ENCODE measurements at regions not wholly inside any gene's neighbourhood (a gene's known extent, or its start where the extent isn't known, plus 50 kb on each side); places are given as distances from the start of the nearest gene placed in this dataset.
"Not testable (repeated sequence)": the region's sequence is repeated elsewhere in the genome, so short reads cannot be mapped to it uniquely, and the experiment has no call there.

- DNase-seq = no peak
- H3K27me3 Mint-ChIP-seq = peaks cover 10% of the 10 kb centered on the region
- H3K9me3 Mint-ChIP-seq = peaks cover 6% of the 10 kb centered on the region
- CTCF ChIA-PET = no interaction called here
- H3K4me1 Mint-ChIP-seq (ENCODE audit: low read depth) = no peaks in the 10 kb centered on the region
- POLR2A ChIA-PET = no interaction called here
- H3K4me3 Mint-ChIP-seq = no peak overlapping the region
- H3K36me3 Mint-ChIP-seq = no peaks in the 10 kb centered on the region
- intact Hi-C loops (cut with micrococcal nuclease) = no loop called here
- H3K27ac Mint-ChIP-seq = no peak overlapping the region
Observed at GRCh38 chr22:33126881-33127280, 68.7 kb upstream of the SYN3 start.

GRCh38 chr22:33124471-33124870, 66.3 kb upstream of the SYN3 start:
- Mint-ChIP-seq H3K36me3 (no peaks in the 10 kb centered on the region), H3K9me3 (no peaks in the 10 kb centered on the region), H3K4me3 (no peak overlapping the region), H3K4me1 (ENCODE audit: low read depth) (no peaks in the 10 kb centered on the region), H3K27ac (no peak overlapping the region), H3K27me3 (peaks cover 10% of the 10 kb centered on the region)
- no peak for DNase-seq
- ChIA-PET POLR2A (no interaction called here), CTCF (no interaction called here)
- intact Hi-C loops (cut with micrococcal nuclease) = no loop called here

GRCh38 chr22:33122439-33122838, 64.3 kb upstream of the SYN3 start:
- H3K9me3 Mint-ChIP-seq; intact Hi-C loops (cut with micrococcal nuclease); H3K27ac Mint-ChIP-seq; H3K36me3 Mint-ChIP-seq; CTCF ChIA-PET; H3K4me3 Mint-ChIP-seq; H3K4me1 Mint-ChIP-seq (ENCODE audit: low read depth); DNase-seq; POLR2A ChIA-PET: not testable (repeated sequence)
- peaks cover 10% of the 10 kb centered on the region for H3K27me3 Mint-ChIP-seq

GRCh38 chr22:33119044-33119443, 60.9 kb upstream of the SYN3 start:
- ChIA-PET POLR2A (no interaction called here), CTCF (no interaction called here)
- H3K9me3 Mint-ChIP-seq = no peaks in the 10 kb centered on the region

DNA sequence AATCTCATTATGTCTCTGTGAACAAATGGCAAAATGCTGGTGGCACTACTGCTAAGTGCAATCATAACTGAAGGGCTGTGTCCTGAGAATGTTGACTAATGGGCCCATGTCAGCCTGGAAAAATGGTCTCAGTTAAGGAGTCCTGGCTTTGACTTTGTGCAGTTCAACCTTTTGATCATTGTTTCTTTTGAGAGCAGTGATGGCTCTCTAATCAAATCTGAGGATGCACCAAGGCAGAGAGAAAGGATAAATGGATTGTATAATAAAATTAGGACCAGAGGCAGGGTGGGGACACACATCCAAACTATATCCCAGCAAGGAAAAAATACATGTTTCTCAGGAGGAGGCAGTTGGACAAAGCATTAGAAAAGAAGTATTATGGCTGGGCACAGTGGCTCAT, 59.6 kb upstream of the SYN3 start:
- CTCF ChIA-PET = no interaction called here
- H3K4me1 Mint-ChIP-seq (ENCODE audit: low read depth) = no peaks in the 10 kb centered on the region
- POLR2A ChIA-PET = no interaction called here
- H3K36me3 Mint-ChIP-seq = no peaks in the 10 kb centered on the region
- no peak overlapping the region for H3K27ac Mint-ChIP-seq
- H3K27me3 Mint-ChIP-seq = no peaks in the 10 kb centered on the region
- intact Hi-C loops (cut with micrococcal nuclease) = no loop called here
- DNase-seq = no peak
- H3K9me3 Mint-ChIP-seq = no peaks in the 10 kb centered on the region
- no peak overlapping the region for H3K4me3 Mint-ChIP-seq

More at GRCh38 chr22:33119044-33119443, 60.9 kb upstream of the SYN3 start:
- H3K4me3 Mint-ChIP-seq = no peak overlapping the region
- no peak overlapping the region for H3K27ac Mint-ChIP-seq
- H3K27me3 Mint-ChIP-seq = peaks cover 2% of the 10 kb centered on the region
- no peaks in the 10 kb centered on the region for H3K4me1 Mint-ChIP-seq (ENCODE audit: low read depth)
- intact Hi-C loops (cut with micrococcal nuclease) = no loop called here
- DNase-seq = no peak
- no peaks in the 10 kb centered on the region for H3K36me3 Mint-ChIP-seq

GRCh38 chr22:33116841-33117547, 58.8 kb upstream of the SYN3 start:
- no peak overlapping the region for H3K27ac Mint-ChIP-seq
- intact Hi-C loops (cut with micrococcal nuclease) = no loop called here
- ChIA-PET CTCF (no interaction called here), POLR2A (no interaction called here)
- no peak overlapping the region for H3K4me3 Mint-ChIP-seq
- no peaks in the 10 kb centered on the region for H3K4me1 Mint-ChIP-seq (ENCODE audit: low read depth)
- no peaks in the 10 kb centered on the region for H3K36me3 Mint-ChIP-seq
- no peak for DNase-seq
- H3K27me3 Mint-ChIP-seq = no peaks in the 10 kb centered on the region
- H3K9me3 Mint-ChIP-seq = no peaks in the 10 kb centered on the region

DNA sequence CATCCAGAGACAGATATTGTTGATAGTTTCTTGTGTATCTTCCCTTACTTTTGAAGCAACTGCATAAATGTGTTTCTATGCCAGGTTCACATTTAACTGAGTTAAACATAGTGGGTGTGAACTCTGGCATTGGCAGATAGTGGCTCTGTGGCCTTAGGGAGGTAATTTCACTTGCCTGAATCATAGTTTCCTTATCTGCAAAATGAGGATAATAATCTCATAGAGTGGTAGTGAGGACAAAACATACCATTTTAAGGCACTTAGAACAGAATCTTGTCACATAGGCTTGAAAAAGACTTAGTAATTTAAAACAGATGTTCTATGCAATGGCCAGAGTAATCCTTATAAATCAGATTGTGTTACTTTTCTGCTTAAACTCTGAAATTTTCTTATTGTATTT, 56.4 kb upstream of the SYN3 start:
- H3K27ac Mint-ChIP-seq = no peak overlapping the region
- no peaks in the 10 kb centered on the region for H3K4me1 Mint-ChIP-seq (ENCODE audit: low read depth)
- CTCF ChIA-PET = no interaction called here
- DNase-seq = no peak
- H3K36me3 Mint-ChIP-seq = no peaks in the 10 kb centered on the region
- intact Hi-C loops (cut with micrococcal nuclease) = no loop called here
- H3K4me3 Mint-ChIP-seq = no peak overlapping the region
- no peaks in the 10 kb centered on the region for H3K27me3 Mint-ChIP-seq
- POLR2A ChIA-PET = no interaction called here
- no peaks in the 10 kb centered on the region for H3K9me3 Mint-ChIP-seq

DNA sequence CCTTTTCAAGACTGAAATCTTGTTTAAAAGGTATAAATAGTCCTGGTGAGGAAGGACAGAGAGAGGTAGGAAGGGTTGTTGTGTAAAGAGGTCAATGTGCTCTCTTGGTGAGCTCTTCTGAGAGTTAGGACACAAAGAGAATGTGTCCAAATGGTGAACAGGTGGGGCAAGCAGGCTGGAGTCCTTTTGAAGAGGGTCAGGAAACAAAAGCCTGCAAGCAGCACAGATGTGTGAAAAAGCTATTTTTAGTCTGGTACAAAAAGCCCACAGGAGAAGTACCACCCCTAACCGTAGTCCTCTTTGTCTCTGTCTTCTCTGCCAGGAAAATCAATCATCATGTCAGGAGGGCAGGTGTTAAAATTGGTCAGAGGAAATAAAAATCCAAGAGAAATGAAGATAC, 54.4 kb upstream of the SYN3 start:
- Mint-ChIP-seq H3K9me3 (no peaks in the 10 kb centered on the region), H3K4me3 (no peak overlapping the region), H3K4me1 (ENCODE audit: low read depth) (no peaks in the 10 kb centered on the region), H3K27me3 (no peaks in the 10 kb centered on the region), H3K27ac (no peak overlapping the region), H3K36me3 (no peaks in the 10 kb centered on the region)
- DNase-seq = no peak
- ChIA-PET POLR2A (no interaction called here), CTCF (no interaction called here)
- intact Hi-C loops (cut with micrococcal nuclease) = no loop called here

DNA sequence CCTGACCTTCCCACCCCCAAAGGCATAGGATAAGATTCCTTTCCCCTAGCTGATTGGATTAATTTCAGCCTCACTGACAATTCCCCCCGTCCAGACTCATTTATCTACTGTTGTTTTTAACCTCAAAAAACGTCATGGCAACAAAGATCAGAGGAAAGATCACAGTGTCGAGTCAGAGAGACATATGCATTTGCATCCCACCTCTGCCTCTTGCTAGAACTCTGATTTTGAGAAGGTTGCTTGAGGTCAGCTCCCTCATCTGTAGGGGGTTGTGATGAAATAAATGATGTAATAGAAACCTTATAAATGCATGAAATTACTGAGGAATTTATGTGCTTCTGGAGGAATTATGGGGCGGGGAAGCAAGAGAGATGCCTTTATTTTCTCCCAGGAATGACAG, 53.3 kb upstream of the SYN3 start:
- Mint-ChIP-seq H3K4me1 (ENCODE audit: low read depth) (no peaks in the 10 kb centered on the region), H3K9me3 (no peaks in the 10 kb centered on the region), H3K4me3 (no peak overlapping the region), H3K27me3 (no peaks in the 10 kb centered on the region), H3K27ac (no peak overlapping the region), H3K36me3 (no peaks in the 10 kb centered on the region)
- DNase-seq = no peak
- ChIA-PET CTCF (no interaction called here), POLR2A (no interaction called here)
- intact Hi-C loops (cut with micrococcal nuclease) = no loop called here

DNA sequence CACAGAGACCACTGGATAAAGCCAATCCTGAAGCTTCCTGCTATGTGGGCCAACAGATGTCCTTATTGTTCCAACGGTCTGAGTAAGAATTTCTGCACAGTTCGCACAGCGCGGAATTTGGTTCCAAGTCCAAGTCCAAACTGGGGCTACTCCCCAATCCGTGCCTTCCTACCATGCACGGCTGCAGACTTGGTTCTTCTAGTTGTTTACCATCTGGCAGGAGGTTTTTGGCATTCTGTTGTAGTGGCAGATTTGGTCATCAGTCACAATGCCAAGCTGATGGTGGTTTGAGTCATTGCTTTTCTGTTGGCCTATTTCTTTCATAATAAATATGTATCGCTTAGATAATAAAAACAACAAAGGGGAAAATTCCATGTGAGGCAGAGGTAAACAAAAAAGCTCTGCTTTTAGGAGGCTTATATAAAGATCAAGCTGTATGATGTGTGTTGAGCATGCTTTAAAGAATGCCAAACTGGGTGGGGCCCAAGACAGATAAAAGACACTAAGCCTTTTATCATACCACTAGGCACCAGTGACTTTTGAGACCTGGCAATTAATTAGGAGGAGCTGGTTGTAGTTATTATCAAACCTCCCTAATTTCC, 52.5 kb upstream of the SYN3 start:
- intact Hi-C loops (cut with micrococcal nuclease) = no loop called here
- POLR2A ChIA-PET = no interaction called here
- no peaks in the 10 kb centered on the region for H3K27me3 Mint-ChIP-seq
- CTCF ChIA-PET = no interaction called here
- no peaks in the 10 kb centered on the region for H3K4me1 Mint-ChIP-seq (ENCODE audit: low read depth)
- no peaks in the 10 kb centered on the region for H3K9me3 Mint-ChIP-seq
- no peak overlapping the region for H3K4me3 Mint-ChIP-seq
- no peaks in the 10 kb centered on the region for H3K36me3 Mint-ChIP-seq
- H3K27ac Mint-ChIP-seq = no peak overlapping the region
- no peak for DNase-seq

DNA sequence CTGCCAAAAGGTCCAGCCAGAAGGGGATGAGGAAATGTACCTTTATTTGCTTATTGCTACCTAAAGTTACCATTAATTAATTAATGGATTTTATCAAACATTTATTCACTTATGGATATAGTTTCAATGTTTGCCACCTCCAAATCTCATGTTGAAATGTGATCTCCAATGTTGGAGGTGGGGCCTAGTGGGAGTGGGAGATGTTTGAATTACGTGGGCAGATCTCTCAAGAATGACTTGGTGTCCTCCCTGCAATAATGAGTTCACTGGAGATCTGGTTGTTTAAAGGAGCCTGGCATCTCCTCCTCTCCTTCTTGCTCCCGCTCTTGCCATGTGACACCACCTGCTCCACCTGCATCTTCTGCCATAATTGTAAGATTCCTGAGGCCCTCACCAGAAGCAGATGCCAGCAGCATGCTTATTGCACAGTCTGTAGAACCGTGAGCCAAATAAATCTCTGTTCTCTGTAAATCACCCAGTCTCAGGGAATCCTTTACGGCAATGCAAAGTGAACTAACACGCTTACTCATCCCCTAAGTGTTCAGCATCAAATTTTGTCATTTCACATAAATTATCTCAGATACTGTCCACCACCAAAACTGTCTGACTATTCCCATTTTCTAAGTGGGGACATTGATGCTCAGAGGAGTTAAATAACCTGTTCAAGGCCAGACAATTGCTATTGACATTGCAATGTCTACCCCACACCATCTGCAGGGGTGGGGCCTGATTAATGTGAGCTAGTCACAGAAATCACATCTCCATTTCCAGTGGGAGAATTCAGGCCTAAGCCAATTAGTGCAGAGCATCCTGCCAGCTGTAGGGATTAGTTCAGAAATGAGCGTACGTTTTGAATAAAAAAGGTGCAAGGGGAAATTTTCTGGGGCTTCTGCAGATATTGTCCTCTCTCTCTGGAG, 51.6 kb upstream of the SYN3 start:
- H3K4me1 Mint-ChIP-seq (ENCODE audit: low read depth) = no peaks in the 10 kb centered on the region
- no peak overlapping the region for H3K4me3 Mint-ChIP-seq
- no peaks in the 10 kb centered on the region for H3K27me3 Mint-ChIP-seq
- H3K36me3 Mint-ChIP-seq = no peaks in the 10 kb centered on the region
- no peak overlapping the region for H3K27ac Mint-ChIP-seq
- DNase-seq = no peak
- H3K9me3 Mint-ChIP-seq = no peaks in the 10 kb centered on the region
- intact Hi-C loops (cut with micrococcal nuclease) = no loop called here
- ChIA-PET POLR2A (no interaction called here), CTCF (no interaction called here)

- no peak overlapping the region for H3K4me3 Mint-ChIP-seq
- CTCF ChIA-PET = no interaction called here
- H3K9me3 Mint-ChIP-seq = peaks cover 3% of the 10 kb centered on the region
- no peaks in the 10 kb centered on the region for H3K27me3 Mint-ChIP-seq
- no peaks in the 10 kb centered on the region for H3K4me1 Mint-ChIP-seq (ENCODE audit: low read depth)
- no peak for DNase-seq
- no peak overlapping the region for H3K27ac Mint-ChIP-seq
- intact Hi-C loops (cut with micrococcal nuclease) = no loop called here
- no peaks in the 10 kb centered on the region for H3K36me3 Mint-ChIP-seq
- POLR2A ChIA-PET = no interaction called here
Observed at GRCh38 chr22:33108037-33108436, 49.9 kb upstream of the SYN3 start.
